ENCODE measurements at regions not wholly inside any gene's neighbourhood (a gene's known extent, or its start where the extent isn't known, plus 50 kb on each side); places are given as distances from the start of the nearest gene placed in this dataset.

DNA sequence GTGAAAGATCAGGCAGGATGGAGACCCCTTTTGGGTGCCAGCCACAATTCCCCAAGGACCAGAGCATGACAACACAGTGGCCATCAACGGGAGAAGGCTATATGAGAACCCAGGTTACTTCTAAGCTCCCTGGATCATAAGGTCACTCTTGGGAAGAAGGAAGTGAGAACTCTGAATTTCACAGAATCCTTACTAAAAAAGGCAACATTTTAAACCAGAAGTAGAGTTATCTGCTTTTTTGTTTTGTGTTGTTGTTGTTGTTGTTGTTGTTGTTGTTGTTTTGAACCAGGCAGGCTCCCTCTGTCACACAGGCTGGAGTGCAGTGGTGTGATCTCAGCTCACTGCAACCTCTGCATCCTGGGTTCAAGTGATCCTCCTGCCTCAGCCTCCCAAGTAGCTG, 107.4 kb upstream of the TNFAIP3 start:
- no peak for TF ChIP-seq EZH2 (IDR thresholded peaks at IDR 0.05; ENCODE audit: borderline replicate concordance, low read length)
- TF ChIP-seq, protein P1, sequence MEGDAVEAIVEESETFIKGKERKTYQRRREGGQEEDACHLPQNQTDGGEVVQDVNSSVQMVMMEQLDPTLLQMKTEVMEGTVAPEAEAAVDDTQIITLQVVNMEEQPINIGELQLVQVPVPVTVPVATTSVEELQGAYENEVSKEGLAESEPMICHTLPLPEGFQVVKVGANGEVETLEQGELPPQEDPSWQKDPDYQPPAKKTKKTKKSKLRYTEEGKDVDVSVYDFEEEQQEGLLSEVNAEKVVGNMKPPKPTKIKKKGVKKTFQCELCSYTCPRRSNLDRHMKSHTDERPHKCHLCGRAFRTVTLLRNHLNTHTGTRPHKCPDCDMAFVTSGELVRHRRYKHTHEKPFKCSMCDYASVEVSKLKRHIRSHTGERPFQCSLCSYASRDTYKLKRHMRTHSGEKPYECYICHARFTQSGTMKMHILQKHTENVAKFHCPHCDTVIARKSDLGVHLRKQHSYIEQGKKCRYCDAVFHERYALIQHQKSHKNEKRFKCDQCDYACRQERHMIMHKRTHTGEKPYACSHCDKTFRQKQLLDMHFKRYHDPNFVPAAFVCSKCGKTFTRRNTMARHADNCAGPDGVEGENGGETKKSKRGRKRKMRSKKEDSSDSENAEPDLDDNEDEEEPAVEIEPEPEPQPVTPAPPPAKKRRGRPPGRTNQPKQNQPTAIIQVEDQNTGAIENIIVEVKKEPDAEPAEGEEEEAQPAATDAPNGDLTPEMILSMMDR (IDR thresholded peaks at IDR 0.05; ENCODE audit: low read length) = no peak

All from OCI-LY1 (cell line).